ENCODE measurements at regions not wholly inside any gene's neighbourhood (a gene's known extent, or its start where the extent isn't known, plus 50 kb on each side); places are given as distances from the start of the nearest gene placed in this dataset.

DNA sequence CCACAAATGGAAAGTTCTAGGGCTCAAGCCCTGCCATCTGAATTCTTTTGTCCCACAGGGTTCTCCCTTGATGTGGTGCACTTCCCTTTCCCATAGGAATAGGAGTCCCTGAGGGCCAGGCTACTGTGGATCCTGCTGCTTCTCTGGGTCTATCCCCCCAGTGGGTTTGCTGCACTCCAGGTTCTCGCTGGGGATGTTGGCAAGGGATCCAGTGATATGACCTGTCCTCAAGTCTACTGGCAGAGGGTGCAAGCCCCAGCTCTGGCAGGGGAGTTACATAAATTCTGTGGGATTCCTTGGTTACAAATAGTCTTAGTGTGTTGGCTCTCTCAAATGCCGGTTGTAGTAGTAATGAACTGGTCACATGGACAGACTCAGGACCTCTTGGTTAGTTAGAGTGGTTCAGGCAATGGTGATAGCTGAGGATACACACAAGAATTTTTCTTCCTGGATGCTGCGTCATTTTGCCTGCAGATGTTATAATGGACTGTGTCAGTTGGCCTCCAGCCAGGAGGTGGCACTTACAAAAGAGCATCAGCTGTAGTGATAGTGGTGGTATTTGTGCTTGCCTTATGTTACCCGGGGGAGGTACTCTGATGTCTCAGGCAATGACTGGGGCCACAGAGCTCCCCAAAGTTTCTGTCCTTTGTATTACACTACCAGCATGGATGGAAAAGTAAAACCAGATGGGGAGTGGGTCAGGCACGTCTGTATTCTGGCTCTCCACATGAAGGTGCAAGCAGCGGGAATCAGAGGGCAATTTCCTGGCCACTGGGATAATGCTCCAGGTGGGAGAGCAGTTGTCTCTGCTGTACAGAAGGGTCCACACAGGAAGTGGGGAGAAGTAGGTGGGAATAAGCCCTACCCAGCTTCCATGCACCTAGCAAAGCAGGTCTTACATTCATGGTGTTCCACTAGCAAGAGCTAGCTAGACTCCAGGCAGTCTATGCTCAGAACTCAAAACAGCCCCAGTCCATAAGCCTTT lies 267.9 kb downstream of the SOX11 start:
- DNase-seq: no peak

DNA sequence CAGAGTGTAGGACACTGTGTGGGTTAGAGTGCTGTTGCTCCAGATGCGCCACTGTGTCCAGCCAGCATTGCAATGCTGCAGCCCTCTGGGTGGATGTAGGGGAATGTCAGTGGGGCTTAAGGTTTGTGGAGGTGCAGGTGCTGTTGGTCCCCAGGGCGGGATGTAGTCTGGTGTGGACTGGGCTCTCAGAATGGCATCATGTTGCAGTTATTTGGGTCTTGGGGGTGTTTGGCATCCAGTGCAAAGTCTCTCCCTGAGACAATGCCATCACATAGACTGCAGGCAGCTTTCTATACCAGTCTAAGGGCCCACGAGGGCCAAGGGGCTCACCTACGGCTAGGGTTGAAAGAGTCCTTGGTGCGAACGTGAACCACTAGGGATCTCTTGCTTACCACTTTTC lies 275.3 kb downstream of the SOX11 start:
- DNase-seq: no peak

DNA sequence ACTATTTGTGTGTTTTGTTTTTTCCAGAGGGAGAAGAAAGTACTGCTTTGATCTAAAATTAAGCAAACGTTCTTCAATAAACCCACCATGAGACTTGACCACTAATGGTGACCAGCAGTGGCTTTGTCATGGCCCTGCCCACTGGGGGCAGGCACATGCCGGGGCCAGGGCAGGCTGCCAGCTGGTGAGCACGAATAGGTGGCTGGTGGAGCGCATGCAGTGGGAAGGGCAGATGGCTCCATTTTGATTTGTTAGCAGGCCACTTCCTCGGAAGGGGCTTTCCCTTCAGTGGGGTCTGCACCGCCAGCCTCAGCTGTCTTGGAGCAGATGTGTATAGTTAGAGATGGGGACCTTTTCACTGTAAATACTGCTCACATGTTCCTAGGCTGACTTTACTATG lies 277.1 kb downstream of the SOX11 start:
- DNase-seq: no peak

DNA sequence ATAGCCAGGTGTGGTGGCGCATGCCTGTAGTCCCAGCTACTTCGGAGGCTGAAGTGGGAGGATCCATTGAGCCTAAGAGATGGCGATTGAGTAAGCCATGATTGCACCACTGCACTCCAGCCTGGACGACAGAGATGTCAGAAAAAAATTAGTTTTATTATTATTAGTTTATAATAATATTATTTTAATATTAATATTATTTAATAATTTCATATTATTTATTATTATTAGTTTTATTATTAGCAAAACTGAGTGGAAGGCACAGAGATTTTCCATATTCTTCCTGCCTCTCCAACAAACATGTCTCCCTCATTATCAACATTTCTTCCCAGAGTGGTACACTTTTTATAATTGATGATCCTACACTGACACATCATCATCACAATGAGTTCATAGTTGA lies 278.2 kb downstream of the SOX11 start:
- DNase-seq: no peak

DNA sequence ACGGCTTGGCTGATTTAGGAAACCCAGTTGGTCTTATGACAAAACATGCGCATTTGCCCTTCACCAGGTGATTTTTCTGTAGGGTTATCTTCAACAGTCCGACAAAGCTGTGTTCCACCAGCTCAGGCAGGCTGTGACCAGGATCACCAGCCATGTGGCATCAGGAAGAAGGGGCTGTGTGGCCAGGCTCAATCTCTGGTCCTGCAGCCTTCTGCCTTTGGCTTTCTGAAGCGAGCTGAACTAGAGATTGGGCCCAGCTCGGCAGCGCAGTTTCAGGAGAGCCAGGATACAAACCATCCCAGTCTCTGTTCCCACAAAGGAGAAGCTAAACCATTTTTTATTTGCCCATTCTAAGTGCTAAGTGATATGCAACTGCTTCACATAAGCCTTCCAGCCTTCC lies 282.3 kb downstream of the SOX11 start:
- no peak for DNase-seq

DNA sequence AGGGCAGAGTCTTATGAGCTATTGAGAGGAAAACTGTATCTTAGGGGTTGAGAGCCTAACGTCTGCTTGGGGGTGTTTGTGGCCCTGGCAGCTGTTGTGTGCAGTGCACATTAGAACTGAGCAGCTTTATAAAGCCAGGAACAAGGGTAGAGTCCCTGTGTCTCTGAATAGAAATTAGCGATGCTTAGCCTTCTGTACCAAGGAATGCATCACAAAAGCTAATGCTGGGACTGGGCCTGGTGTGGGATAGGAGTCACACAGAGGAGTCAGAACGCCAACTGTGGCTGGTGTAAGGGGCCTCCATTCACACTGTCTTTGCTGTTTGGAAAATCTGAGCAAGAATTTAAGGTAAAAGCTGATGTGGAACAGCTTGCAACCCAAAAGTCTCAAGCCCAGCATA lies 283.2 kb downstream of the SOX11 start:
- no peak for DNase-seq

DNA sequence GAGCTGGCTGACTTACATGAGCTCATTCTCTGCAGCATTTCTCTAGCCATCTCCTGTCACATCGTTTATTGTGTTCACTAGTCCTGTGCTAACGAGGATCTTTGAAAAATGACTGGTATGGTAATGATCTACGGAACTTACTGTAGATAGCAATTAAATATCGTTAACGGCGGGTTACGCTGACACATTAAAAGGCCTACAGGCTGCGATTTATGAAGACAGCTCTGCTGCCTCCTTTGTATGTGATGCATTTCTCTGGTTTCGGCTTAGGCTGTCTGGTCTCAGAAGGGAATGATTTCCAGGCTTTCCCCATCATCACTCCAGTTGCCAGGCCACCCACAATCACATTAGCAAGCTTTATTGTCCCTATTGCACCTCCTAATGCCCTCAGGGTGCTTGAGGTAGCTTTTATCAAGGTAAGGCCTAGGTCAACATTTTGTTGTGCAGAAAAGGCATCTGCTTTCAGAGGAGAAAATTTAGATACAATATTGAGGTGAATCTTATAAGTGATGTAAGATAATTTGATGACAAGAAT lies 284.4 kb downstream of the SOX11 start:
- no peak for DNase-seq

DNA sequence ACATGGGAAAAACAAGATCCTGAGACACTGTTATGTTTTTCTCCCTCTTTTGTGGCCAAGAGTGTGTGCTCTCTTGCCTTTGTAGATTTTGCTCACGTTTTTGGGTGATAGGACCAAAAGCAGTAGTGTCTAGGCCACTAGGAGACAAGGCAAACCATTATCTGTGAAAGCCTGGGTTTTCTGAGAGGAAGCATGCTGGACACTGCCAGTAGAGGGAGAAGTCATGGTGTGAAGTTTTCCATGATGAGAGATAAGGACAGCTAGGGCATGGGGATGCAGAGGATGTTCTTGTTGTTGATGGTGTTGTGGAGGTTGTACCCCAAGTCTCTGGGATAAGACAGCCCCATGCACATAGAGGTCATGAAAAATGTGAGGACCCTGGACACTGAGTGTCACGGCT lies 285.3 kb downstream of the SOX11 start:
- no peak for DNase-seq

DNA sequence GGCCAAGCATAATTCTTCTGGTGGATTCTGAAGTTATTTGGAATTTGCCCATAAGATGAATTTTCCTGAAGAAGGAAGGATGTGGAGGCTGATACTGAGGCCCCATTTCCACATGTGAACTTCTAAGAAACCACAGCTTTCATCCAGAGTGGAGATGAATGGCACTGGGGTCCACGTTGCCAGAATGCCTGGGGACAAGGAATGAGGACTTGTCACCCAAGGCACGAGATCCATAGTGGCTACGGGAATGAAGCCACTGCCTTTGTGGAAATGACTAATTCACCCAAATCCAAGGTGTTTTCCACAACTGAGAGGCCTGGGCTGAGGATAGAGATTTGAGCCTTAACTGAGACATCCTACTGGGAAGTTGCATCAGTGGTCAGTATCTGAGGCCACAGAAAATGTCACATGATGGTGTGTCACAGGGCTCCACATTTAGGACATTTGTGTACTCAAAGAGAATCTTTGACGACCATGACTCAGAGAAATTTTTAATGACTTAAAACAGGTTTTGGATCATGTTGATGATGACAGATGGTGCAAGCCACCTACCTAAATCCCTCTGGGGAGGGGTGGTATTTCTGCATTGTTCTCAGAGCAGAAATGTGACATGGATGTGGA lies 286.1 kb downstream of the SOX11 start:
- DNase-seq: no peak

DNA sequence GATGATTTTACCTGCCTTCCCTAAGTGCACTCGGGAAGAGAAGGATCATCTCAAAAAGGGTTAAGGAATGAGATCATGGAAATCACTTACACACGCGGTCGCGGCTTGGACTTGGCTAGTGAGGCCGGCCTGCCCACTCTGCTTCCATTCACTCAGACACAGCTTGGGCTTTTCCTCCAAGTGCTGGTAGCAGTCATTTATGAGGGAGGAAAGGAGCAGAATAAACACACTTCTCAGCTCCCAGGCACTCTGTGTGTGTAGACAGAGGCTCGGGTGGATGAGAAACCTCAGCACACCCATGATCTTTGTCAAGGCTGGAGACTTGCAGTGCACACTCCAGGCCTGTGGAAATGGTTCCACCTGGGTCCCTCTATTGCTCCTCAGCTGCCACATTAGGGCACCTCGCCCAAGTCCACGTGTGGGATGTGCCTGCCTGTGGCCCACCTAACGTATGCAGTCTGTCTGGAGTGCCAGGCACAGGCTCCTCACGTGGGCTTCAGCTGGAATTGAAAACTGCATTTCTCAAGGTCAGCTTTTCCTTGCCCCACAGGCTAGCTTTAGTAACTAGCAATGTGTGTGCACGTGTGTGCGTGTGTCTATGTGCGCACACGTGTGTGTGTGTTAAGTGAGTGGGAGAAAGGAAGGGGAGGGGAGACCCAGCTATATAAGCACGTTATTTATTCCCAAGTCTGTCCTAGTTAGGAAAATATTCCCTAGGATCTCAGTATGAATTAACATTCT lies 288.4 kb downstream of the SOX11 start:
- no peak for DNase-seq

DNA sequence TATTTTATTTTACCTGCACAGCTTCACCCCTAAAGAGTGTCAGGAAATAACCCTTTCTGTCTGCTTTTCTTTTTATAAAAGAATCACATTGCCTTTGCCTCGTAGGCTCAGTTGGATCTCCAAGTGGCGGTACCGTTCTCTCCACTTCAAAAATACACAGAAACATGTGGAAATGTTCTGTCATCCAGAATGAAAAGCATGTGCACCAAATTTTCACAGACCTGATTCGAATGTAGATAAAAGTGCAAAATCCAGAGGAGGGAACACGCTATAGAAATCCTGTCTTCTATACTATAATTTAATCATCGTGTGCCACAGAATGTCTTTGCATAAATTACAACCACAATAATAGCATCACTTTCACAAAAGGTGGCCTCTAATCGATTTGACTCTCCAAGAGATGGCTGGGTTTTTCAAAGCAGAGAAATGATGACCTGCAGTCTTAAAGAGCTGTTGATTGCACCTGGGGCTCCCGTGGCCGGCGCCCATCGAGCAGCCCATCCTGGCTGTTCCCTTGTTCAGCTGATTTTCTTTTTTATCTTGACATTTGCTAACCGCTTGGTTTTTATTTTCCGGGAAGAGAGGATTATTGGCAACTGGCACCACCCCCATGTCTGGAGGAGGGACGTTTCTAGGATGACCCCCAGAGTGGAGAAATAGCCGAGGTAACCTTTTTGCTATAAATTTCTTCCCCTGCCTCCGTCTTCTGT lies 290.2 kb downstream of the SOX11 start:
- no peak for DNase-seq

DNA sequence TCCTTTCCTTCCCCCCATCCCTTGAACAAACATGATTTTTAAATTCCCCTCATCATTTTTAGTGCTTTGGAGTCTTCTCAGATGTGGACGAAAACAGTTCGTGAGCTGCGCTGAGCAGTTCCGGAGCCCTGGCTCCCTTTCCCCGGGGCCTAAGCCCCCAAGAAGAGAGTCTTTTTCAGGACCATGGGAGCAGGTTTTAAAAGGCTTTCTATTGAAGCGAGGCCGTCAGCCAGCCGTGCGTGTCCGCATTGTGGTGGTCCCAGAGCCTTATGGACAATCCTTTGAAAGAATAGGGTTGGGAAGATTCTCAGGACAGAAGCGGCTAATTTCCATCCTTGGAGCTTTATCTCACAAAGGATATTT lies 290.7 kb downstream of the SOX11 start:
- no peak for DNase-seq

DNA sequence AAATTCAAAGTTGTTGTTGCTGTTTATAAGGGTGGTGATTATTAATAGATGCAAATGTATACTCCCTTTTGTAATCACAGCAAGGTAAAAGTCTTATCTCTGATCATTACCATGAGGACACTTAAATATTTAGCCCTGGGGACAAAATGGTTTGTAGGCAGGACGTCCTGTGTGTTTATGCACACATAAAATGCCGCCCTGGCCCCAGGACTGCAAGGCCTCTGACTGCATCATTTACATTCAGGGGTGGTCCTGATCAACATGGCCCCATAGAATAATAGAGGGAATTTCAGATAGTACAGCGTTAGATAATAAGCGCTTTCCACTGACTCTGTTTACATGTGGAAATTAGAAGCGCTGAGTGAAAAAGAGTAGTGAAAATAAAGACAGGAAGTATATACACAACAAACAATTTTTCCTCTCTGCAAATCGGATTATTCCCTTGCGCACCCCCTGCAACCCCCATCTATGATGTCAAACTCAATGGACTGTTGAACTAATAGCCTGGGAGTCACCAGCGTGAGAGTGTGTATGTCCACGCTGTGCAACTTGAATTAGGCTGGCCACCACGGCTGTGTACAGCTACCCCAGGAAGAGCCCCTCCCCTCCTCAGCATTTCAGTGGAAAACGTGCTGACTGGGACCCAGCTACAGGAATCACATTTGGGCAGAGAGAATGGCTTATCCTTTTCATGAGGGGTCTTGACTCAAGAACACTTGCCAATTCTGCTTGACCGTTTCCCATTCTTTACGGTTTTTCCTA lies 291.5 kb downstream of the SOX11 start:
- DNase-seq: no peak

DNA sequence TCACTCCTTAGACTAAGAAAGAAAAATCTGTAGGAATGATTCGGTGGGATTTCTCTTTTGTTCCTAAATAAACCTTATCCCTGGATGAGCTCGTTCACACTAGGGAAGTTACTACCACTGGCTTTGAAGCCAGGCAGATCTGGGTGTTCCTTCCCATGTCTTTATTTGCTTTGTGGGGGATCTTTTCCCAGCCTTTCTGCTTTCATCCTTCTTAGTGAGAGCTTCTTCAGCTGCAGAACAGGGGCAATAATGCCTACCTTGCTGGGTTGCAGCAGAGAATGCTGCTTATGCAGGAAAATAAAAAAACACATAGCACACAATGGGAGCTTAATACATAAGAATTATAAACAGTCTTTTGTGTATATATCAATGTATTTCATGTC lies 292.1 kb downstream of the SOX11 start:
- no peak for DNase-seq

DNA sequence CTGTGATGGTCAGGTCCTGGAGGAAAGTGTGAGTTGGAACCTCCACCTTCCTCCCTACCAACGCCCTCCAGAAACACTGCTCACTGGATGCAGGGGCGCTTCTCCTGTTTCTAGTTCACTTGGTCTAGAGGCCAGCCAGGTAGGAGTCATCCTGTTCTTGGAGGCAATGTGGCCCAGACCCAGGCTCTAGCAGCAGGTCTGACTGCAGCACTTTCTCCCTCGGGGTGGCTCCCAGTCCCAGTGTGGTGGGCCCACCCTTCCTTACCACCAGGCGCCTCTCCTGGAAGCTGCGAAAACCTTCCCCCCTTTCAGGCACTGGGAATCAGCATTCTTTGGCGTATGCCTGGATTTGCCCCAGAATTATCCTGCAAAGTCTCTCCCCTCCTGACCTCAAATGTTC lies 292.8 kb downstream of the SOX11 start:
- no peak for DNase-seq

DNA sequence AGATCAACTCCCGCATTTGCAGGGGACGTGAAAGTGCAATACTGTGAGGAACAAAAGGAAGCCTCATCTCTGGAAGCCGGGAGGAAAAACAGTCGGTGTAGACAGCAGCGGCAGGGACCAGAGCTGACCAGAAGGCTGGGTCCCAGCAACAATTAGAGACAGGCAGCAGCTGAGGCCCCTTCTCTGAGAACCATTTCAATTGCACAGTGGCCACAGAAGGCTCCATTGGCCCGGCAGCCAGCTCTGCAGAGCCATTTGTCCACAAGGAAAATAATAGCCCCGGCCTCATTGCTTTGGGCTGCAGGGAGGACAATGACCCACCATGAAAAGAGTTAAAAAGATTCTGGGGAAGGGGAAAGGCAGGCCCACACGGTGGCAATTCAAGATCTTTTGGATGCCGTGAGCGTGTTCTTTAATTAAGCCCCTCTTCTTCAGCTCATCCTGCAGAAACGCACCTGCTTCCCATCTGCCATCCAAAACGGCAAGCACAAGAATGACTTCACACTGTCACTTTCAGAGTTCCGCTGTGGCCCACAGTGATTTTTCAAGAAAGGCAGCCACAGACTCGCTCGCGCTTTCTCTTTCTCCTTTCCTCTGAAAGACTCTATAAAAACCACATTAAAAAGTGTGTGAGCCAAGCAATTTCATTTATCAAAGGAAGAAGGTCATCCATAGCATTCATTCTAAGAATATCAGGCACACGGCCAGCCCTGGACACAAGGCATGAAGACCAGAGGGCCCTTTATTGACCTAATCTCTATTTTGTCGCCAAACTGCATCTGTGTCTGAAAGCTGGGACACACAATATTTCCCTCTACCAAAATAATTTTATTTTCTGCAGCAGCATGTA lies 293.6 kb downstream of the SOX11 start:
- no peak for DNase-seq

DNA sequence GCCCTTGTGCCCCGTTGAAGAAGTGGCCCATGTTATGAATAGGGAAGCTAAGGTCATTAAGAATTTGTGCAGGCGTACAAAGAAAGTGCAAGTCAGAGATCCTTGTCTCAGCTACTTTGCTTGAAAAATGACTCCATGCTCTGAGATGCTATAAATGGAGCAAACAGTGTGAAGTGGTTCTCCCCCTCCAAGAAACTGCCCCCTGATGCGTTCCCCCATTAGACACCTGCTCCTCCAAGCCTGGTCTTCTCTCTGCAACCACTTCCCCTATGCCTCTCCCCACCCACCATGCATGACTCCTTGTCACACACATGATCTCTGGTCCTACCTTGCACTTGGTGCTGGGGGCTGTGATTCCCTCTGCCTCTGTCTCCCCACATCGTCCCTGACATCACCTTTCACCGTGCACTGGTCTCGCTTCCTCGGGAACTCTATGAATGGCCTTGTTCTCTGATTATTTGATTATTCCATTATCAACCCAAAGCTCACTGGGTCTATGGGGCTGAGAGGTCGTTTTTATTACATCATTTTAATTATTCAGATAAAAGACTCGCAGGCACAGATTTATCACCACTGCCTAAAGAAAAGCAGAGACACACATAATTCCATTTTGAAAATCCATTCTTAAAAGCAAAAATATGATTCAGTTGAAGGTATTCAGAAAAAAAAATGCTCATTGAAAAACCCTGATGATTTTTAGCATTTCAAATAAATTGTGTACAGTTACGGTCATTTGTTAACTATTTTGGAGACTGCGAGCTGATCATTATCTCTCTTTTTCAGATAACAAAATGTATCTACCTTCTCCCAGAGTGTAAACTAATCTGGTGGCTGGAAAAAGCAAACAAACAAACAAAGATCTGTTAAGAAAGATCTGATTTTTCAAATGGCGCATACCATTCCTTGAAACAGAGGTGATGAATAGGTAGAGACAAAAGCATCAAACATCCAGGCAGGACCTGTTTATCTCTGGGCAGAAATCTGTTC lies 294.9 kb downstream of the SOX11 start:
- no peak for DNase-seq

DNA sequence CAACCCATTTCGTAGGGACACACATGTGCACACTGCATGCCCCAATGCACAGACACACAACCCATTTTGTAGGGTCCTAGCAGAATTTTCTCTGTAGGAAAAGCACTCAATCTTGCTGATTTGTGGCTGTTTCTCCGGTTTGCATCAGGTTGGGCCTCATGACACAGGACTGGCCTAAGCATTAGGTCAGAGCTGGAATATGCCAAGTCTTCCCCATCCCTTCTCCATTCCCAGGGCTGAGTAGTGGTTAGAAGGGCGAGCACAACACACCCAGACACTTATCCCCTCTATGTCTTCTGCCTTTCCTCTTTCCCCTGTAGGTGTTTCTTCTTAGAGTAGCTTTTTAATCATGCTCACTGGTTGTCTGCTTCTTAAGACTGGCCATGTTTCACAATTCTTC lies 295.9 kb downstream of the SOX11 start:
- DNase-seq: no peak

DNA sequence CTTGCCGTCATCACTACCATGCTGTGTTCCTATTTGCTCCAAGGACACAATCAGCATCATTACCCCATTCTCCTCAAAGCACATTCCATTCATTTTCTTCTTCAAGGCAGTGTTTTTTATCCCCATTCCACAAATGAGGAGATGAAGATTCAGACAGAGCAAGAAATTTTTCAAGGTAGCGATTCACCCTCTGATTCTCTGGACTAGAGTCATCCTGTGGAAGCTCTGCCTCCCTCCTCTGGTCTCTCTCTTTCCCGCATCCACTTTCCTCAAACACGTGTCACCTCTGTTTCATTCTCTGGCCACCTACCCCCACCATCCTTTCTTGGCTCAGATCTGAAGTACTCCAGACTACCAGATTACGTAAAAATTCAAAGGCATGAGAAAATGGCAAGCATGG lies 297.9 kb downstream of the SOX11 start:
- DNase-seq: no peak
